ENCODE measurements at regions not wholly inside any gene's neighbourhood (a gene's known extent, or its start where the extent isn't known, plus 50 kb on each side); places are given as distances from the start of the nearest gene placed in this dataset.

DNA sequence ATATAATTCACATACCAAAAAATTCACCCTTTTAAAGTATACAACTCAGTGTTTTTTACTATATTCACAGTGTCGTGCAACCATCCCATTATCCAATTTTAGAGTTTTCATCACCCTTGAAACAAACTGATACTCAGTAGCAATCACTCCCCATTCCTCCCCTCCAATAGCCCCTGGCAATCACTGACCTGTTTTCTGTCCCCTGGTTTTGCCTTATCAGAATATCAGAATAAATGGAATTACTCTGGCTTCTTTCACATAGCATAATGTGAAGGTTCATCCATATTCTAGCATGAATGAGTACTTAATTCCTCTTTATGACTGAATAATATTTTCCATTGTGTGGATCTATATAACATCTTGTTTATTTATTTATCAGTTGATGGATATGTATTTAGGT, 153.2 kb downstream of the AASDH start:
- TF ChIP-seq, protein P1, sequence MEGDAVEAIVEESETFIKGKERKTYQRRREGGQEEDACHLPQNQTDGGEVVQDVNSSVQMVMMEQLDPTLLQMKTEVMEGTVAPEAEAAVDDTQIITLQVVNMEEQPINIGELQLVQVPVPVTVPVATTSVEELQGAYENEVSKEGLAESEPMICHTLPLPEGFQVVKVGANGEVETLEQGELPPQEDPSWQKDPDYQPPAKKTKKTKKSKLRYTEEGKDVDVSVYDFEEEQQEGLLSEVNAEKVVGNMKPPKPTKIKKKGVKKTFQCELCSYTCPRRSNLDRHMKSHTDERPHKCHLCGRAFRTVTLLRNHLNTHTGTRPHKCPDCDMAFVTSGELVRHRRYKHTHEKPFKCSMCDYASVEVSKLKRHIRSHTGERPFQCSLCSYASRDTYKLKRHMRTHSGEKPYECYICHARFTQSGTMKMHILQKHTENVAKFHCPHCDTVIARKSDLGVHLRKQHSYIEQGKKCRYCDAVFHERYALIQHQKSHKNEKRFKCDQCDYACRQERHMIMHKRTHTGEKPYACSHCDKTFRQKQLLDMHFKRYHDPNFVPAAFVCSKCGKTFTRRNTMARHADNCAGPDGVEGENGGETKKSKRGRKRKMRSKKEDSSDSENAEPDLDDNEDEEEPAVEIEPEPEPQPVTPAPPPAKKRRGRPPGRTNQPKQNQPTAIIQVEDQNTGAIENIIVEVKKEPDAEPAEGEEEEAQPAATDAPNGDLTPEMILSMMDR (IDR thresholded peaks at IDR 0.05; ENCODE audit: insufficient read depth, low read length, poor library complexity, severe bottlenecking), result no peak
- TF ChIP-seq EZH2phosphoT487 (conservative IDR thresholded peaks at IDR 0.05; ENCODE audit: low read length), result no peak
